Keratinocyte (primary cell): ENCODE measurements at regions not wholly inside any gene's neighbourhood (a gene's known extent, or its start where the extent isn't known, plus 50 kb on each side); places are given as distances from the start of the nearest gene placed in this dataset.

Experiments used
- DNase-seq: peaks from one replicate; pipeline ENCODE4 v3.0.0-alpha.2; 2011; ENCODE audit warnings: low read depth, missing footprints, low spot score
- FAIRE-seq: peaks from 2 replicates; lab custom pipeline; 2011; peaks lifted over from hg19 to GRCh38; lab: Jason Lieb, UNC
- H2AFZ ChIP-seq: 2 replicates; pipeline ENCODE4 v1.6.0; 2012; ENCODE audit warnings: low read length, control low read depth, inconsistent platforms; ENCODE audit not compliant: control insufficient read depth
- H3K27ac ChIP-seq: 2 replicates; pipeline ENCODE4 v1.5.1; 2011; ENCODE audit warnings: low read length; ENCODE audit not compliant: control insufficient read depth, insufficient read depth
- H3K27me3 ChIP-seq: 3 replicates; pipeline ENCODE4 v1.6.0; 2011; ENCODE audit warnings: low read length; ENCODE audit not compliant: control insufficient read depth, insufficient read depth; ENCODE audit errors: extremely low read depth
- H3K36me3 ChIP-seq, 2 experiments: 2 replicates in 1 of 2; 3 replicates in 1 of 2; pipeline ENCODE4 v1.5.1; 2011; ENCODE audit warnings: low read length in 2 of 2, mild to moderate bottlenecking in 1 of 2; ENCODE audit not compliant: control insufficient read depth in 2 of 2, insufficient read depth in 2 of 2; ENCODE audit errors: extremely low read depth in 1 of 2
- H3K4me1 ChIP-seq: 3 replicates; pipeline ENCODE4 v1.5.1; 2011; ENCODE audit warnings: low read length; ENCODE audit not compliant: control insufficient read depth, insufficient read depth; ENCODE audit errors: extremely low read depth
- H3K4me2 ChIP-seq: 3 replicates; pipeline ENCODE4 v1.6.0; 2011; ENCODE audit warnings: low read depth, low read length; ENCODE audit not compliant: control insufficient read depth, insufficient read depth; ENCODE audit errors: extremely low read depth
- H3K4me3 ChIP-seq, 3 experiments: fragments of 200-600 bp in 1 of 3; sonication (generic) in 1 of 3; 2 replicates in 2 of 3; 3 replicates in 1 of 3; pipeline ENCODE4 v1.5.1; 2011 to 2016; ENCODE audit warnings: low read length in 3 of 3, mild to moderate bottlenecking in 3 of 3, control low read depth in 2 of 3, inconsistent platforms in 1 of 3, low read depth in 1 of 3, mixed read lengths in 1 of 3, mixed run types in 1 of 3, moderate library complexity in 1 of 3; ENCODE audit not compliant: control insufficient read depth in 2 of 3, insufficient read depth in 2 of 3; ENCODE audit errors: extremely low read depth in 1 of 3
- H3K79me2 ChIP-seq: 2 replicates; pipeline ENCODE4 v1.6.0; 2012; ENCODE audit warnings: low read length; ENCODE audit not compliant: control insufficient read depth, insufficient read depth
- H3K9ac ChIP-seq: 3 replicates; pipeline ENCODE4 v1.6.0; 2011; ENCODE audit warnings: low read length; ENCODE audit not compliant: control insufficient read depth, insufficient read depth; ENCODE audit errors: extremely low read depth
- H3K9me1 ChIP-seq: 3 replicates; pipeline ENCODE4 v1.6.0; 2011; ENCODE audit warnings: low read length; ENCODE audit not compliant: control insufficient read depth, insufficient read depth; ENCODE audit errors: extremely low read depth
- H3K9me3 ChIP-seq: 2 replicates; pipeline ENCODE4 v1.5.1; 2012; ENCODE audit warnings: low read depth, low read length; ENCODE audit not compliant: control insufficient read depth
- H4K20me1 ChIP-seq: 3 replicates; pipeline ENCODE4 v1.6.0; 2011; ENCODE audit warnings: low read length; ENCODE audit not compliant: control insufficient read depth, insufficient read depth; ENCODE audit errors: extremely low read depth
- CTCF ChIP-seq, 3 experiments: IDR thresholded peaks in 1 of 3; conservative IDR thresholded peaks in 1 of 3; optimal IDR thresholded peaks in 1 of 3; 2 replicates in 2 of 3; 3 replicates in 1 of 3; pipeline versions ENCODE3 to v1.5.1; 2011; ENCODE audit warnings: low read length in 3 of 3, mild to moderate bottlenecking in 3 of 3, moderate library complexity in 2 of 3, control low read depth in 1 of 3, inconsistent platforms in 1 of 3; ENCODE audit not compliant: insufficient read depth in 2 of 3; ENCODE audit errors: extremely low read depth in 1 of 3
- EZH2 ChIP-seq: IDR thresholded peaks from one replicate; pipeline ENCODE4 v1.6.1; 2012; ENCODE audit warnings: inconsistent platforms, mild to moderate bottlenecking, low read length, moderate library complexity
- dilution Hi-C: fragments of 300-500 bp; cut with MboI; formaldehyde crosslinking; loops from one replicate; pipeline ENCODE4 v1.7.0; 2020; ENCODE audit warnings: low sequenced_read_pairs; ENCODE audit not compliant: extremely low pct_ligation_motif_present

GRCh38 chr6:81897793-81898192 is 145.3 kb upstream of the TENT5A start:
- no peaks in the 10 kb centered on the region for H3K79me2 ChIP-seq
- no peaks in the 10 kb centered on the region for H3K9me3 ChIP-seq
- H3K9ac ChIP-seq, result no peak overlapping the region
- no peaks in the 10 kb centered on the region for H3K4me1 ChIP-seq
- H3K27me3 ChIP-seq, result no peaks in the 10 kb centered on the region
- H3K9me1 ChIP-seq, result no peaks in the 10 kb centered on the region
- H3K4me3 ChIP-seq, result no peak overlapping the region
- no peak overlapping the region for H3K4me2 ChIP-seq
- no peak overlapping the region for H3K27ac ChIP-seq
- no peak for TF ChIP-seq EZH2
- TF ChIP-seq CTCF (optimal IDR thresholded peaks at IDR 0.05 in 1 of 3, IDR thresholded peaks at IDR 0.05 in 1 of 3, conservative IDR thresholded peaks at IDR 0.05 in 1 of 3; ENCODE audit: extremely low read depth in 1 of 3, insufficient read depth in 2 of 3, low read length in 3 of 3), result no peak
- DNase-seq, result no peak
- no peak for FAIRE-seq
- H3K36me3 ChIP-seq, result no peaks in the 10 kb centered on the region
- no peak overlapping the region for H2AFZ ChIP-seq
- dilution Hi-C loops, result no loop called here
- H4K20me1 ChIP-seq, result no peaks in the 10 kb centered on the region

DNA sequence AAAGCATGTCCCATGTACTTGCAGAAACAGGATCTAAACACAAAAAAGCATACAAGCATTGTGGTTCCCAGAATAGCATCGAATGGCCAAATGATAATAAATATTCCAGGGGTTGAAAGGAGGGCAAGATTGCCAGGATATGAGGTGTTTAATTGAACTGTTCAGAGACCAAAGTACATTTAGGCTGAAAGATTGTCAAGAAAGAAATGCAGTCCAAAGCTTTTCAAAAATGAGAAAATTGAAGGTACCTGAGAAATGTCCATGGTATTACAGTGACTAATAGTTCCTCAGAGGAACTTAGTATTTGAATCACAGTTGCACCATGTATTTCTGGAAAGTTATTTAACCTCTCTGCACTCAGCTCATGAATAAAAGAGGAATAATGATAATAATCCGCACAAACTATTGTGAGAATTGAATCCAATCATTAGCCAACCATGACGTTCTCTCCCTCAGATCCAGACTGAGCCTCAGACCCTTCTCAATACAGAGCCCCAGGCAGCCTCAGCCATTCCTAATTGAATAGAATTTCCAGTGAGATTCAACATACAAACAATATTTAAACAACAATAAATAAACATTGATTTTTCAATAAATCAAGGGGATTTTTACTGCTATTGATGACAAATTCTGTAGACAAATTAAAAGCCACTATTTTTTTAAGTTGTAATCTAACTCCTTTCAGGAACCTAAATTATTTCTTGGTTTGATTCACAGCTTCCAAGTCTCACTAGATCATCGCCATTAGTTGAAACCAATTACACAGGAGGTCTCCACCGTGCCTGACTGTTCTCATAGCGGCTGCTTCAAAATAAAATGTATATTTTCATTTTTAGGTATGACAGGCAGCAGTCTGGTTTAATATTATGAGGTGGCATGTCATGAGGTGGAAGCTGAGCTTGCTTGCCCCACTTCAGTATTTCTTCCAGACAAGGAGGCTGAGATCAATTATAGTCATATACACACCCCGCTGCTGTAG is 144.3 kb upstream of the TENT5A start:
- no peaks in the 10 kb centered on the region for H3K79me2 ChIP-seq
- no peak for DNase-seq

More for the DNA sequence above, 144.3 kb upstream of the TENT5A start:
- no peaks in the 10 kb centered on the region for H4K20me1 ChIP-seq
- dilution Hi-C loops, result no loop called here
- no peaks in the 10 kb centered on the region for H3K4me1 ChIP-seq
- no peak overlapping the region for H3K27ac ChIP-seq
- no peaks in the 10 kb centered on the region for H3K9me1 ChIP-seq
- H3K36me3 ChIP-seq, result no peaks in the 10 kb centered on the region
- no peaks in the 10 kb centered on the region for H3K27me3 ChIP-seq
- no peak for FAIRE-seq
- no peak overlapping the region for H3K9ac ChIP-seq
- TF ChIP-seq EZH2 (no peak), CTCF (optimal IDR thresholded peaks at IDR 0.05 in 1 of 3, IDR thresholded peaks at IDR 0.05 in 1 of 3, conservative IDR thresholded peaks at IDR 0.05 in 1 of 3; ENCODE audit: extremely low read depth in 1 of 3, insufficient read depth in 2 of 3, low read length in 3 of 3) (no peak)
- no peak overlapping the region for H3K4me2 ChIP-seq
- no peak overlapping the region for H2AFZ ChIP-seq
- no peaks in the 10 kb centered on the region for H3K9me3 ChIP-seq
- H3K4me3 ChIP-seq, result no peak overlapping the region
